DMS 273 (cell line): ENCODE measurements at regions not wholly inside any gene's neighbourhood (a gene's known extent, or its start where the extent isn't known, plus 50 kb on each side); places are given as distances from the start of the nearest gene placed in this dataset.

Experiments
- DNase-seq: peaks from one replicate; lab custom pipeline; 2025; ENCODE audit not compliant: unreplicated experiment; lab: John Stamatoyannopoulos, UW

DNA sequence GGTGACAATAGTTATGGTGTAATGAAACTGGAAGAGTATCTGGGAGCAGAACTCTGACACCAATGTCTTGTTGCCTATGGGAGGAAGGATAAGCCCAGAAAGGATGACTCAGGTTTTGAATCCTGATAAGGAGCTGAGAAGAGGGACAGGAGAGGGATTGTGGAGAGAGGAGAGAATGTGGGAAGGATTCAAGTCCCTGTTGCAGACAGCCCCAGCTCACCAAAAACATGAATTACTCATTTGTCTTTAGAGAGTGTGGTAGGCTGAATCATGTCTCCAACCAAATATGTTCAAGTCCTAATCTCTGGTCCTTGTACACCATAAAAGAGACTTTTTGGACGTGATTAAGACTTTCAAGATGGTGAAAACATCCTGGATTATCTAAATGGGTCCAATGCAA is 206.9 kb upstream of the PHYHIPL start:
- no peak for DNase-seq

DNA sequence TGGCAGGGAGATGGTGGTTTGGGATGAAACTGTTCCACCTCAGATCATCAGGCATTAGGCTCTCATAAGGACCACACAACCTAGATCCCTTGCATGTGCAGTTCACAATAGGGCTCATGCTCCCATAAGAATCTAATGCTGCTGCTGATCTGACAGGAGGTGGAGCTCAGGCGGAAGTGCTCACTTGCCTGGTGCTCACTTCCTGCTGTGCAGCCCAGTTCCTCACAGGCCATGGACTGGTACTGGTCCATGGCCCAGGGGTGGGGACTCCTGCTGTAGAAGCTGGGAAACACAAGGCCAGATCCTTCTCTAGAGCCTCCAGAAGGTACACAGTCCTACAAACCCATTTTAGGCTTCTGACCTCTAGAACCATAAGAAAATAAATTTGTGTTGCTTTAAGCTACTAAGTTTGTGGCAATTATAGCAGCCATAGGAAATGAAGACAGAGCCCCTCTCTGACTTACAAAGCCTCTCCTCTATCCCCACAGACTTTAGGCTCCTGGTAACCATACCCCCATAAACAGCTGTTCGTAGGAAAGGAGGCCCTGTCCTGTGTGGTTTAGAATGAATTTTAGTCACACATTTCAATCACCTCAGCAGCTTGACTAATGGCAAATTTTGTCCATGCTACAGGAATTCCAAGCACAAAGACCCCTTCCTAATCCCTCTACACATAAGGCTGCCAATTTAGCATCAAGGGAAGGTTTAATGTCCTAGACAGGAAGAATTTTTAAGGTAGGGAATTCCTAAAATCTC is 206.1 kb upstream of the PHYHIPL start:
- DNase-seq, result no peak

DNA sequence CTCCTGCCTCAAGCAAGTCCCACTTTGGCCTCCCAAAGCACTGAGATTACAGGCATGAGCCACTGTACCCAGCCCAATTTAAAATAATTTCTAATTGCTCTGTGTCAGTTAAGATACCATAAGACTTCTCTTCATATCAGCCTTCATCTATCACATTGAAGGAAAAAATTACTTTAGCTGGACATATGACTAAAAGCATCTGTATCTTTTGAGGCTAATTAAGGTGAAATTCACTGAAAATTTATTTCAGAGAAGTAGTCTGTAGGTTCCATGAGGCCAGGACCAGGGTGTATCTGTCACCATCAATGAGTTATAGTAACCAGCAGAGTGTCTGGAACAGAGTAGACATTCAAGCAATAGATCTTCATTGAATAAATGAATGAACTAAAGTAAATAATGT is 205.2 kb upstream of the PHYHIPL start:
- DNase-seq, result no peak

DNA sequence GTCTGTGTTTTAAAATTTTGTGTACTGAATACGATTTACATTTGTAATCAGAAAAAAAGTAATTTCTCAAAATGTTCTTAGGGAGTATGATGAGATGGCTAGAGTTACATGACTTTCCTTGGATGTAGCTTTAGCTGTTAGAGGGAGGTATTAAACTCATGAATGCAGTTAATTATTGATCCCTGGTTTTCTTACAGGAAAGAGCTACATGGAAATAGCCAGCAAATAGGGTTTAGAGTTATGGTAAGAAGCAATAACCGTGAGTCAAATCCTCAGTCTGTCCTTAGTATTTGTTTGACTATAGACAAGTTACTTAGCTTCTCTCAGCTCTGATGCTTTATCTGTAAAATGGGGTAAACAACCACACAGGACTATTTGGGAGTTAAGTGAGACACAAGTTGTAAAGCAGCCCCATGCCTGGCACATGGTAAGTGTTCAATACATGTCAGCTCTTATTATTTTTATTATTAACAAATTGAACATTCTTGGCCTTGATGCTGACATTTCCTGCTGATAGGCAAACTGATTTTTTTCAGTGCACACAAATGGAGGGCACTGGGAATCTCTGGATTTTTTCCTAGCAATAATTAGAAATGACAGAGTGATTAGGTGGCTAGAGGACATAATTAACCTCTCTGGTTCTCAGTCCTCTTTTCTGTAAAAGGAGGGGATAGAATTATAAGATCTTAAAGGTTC is 204.5 kb upstream of the PHYHIPL start:
- DNase-seq, result no peak

DNA sequence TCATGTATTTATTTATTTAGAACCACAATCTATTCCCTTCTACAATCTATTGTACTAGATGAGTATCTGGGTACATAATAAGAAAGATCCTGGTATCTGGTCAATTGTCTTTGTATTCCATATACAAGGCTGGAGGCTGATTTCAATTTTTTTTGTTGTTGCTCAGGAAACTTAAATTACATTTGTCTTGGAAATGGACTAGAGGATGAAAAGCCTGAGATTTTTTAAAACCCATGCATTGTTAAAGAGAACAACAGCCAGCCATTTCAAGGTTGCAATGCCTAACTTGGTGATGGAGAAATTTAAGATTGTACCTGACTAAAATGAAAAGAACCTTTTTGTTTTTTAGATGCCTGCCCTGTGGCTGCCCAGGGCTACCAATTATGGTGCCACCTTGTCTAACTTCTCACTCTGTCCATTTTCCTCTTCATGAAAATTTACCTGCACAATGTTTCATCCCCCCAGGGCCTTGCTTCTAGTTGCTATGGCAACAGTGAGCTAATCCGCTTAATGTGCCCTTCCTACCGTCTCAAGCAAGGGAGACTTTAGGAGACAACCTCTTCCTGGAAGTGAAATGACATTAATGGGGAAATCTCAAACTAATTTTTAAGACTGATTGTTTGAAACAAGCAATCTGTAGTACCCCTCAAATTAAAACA is 203.7 kb upstream of the PHYHIPL start:
- DNase-seq, result no peak

DNA sequence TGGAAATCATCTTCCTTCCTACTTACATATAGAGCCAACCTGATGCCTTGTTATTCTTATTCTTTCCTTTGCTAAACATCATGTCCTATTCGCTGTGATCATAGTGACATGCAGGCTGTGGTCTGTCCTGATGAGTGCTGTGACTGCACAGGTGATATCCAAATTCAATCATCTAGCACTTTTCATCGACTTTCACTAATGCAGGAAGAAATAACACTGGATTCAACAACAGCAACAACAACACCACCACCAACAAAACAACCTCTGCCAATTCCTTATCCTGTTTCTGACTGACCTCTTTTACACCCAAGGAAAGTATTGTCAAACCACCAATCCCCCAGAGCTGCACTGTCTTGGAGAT is 203.2 kb upstream of the PHYHIPL start:
- no peak for DNase-seq

DNA sequence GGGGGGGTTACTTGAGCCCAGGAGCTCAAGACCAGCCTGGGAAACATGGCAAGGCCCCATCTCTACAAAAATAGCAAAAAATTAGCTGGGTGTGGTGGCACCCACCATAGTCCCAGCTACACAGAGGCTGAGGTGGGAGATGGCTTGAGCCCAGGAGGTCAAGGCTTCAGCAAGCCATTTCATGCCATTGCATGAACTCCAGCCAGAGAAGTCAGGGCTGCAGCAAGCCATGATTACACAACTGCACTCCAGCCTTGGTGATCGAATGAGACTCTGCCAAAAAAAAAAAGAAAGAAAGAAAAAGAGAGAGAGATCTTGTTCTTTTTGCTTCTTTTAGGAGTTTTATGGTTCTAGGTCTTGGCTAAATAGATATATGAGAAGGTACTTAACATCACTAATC is 200.2 kb upstream of the PHYHIPL start:
- DNase-seq, result no peak

DNA sequence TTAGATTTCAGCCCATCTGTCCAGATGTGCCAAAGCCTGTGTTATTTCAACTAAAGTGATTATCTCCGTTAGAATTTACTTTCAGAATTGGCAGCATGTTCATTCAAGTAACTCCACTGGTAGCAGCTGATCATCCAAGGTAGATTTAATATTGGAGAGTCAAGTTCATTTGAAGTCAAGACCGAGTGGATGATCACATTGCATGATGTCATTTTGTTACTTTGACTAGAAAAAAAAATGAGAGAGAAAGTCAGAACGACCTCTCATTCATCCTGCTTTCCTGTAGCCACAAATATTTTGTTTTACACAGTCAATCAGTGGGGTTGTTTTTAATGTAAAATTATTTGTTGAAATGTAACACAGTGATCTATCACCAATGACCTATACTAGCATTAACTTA is 196.7 kb upstream of the PHYHIPL start:
- no peak for DNase-seq

DNA sequence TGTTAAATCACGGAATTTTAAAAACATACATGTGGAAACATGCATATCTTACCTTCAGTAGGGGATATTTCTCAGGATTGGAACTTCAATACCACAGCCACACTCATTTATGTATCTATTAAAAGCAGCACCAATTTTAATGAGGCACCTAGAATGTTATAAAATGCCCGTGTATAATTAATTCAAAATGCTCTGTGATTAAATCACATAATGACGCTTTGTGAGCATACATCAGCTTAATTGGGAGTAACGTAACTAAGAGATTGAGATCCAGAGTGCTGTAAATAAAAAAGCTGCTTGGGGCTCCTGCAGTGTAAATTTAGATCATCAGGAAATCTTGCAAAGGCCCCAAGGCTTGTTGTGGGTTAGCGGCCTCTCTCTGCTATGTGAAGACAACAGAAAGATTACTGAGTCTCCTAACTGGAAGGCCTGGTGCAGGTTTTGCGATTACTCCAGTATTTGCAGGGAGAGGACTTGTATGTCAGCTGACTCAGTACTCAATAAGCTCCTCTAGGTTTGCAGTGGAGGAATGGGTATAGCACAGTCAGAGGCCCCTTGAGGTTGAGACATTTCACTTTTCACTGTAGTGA is 195.5 kb upstream of the PHYHIPL start:
- DNase-seq, result no peak

DNA sequence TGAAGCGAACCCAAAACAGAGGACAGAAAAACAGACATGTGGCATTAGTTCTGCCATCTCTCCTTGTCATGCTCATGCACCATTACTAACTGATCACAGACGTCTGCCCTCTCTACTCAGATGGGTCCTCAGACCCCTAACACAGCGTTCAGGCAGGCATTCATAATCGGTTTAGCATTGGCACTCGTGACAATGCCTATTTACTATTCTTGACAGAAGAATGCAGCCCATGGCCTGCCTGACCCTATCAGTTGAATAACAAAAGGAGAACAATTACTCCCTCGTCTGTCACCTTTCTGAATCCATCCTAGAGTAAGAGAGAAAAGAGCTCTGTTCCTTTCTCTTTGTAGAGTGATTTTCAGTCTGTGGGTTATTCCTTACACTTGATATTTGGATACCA is 194.6 kb upstream of the PHYHIPL start:
- no peak for DNase-seq

DNA sequence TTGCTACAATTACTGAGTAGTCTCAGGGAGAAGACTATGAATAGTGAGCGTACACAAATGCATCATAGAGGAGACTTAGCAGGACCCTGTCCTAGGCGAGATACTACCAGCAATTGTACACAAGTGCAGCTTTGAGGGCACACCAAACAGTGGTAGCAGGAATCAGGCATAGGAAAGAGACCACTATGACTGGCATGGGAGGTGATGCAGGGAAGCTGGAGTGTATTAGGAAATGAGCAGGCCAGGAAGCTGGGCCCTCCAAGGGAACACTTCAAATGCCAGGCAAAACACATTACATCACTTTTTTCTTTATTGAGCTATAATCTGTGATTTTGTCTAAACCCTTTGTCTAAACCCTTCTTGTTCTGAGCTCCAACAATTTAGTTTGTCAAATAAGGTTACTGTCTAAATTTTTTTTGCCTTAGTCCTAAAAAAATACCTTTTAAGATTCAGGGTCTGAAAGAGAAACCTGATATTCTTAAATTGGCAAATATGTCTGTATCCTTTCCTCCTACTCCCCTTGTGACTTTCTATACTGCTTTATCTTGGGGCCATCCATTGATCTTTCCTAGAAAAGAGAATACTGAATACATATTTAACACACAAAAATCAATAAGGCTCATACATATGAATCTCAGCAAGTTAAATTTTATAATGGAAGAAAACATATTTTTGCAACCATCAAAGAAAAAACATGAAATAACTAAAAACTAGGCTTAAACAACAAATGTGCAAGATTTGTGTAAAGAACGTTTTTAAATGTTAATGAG is 193.8 kb upstream of the PHYHIPL start:
- no peak for DNase-seq

DNA sequence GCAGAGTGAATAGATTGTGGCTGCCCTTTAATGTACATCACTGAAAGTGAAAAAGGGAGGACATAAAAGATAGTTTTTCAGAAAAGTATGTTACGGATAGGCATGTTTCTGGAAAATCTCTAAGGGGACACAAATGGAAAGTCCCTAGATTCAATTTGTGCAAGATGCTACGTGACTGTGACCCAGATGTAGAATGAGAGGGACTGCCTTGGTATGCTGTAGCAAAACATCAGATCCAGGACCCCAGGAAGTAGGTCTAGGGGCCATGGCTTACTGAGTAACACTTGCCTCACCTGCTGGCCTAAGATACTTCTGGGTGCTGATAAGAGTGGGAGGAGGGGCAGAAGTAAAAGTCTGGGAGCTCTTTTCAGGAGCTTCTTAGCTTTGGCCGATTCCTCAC is 191.2 kb upstream of the PHYHIPL start:
- DNase-seq, result no peak

DNA sequence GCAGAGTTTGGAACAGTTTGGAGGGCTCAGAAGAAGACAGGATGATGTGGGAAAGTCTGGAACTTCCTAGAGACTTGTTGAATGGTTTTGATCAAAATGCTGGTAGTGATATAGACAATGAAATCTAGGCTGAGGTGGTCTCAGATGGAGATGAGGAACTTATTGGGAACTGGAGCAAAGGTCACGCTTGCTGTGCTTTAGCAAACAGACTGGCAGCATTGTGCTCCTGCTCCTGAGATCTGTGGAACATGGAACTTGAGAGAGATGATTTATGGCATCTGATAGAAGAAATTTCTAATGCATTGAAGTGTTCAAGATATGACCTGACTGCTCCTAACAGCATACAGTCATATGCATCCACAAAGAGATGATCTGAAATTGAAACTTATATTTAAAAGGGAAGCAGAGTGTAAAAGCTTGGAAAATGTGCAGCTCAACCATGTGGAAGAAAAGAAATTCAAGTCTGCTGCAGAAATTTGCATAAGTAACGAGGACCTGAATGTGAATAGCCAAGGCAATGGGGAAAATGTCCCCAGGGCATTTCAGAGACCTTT is 186.9 kb upstream of the PHYHIPL start:
- no peak for DNase-seq

DNA sequence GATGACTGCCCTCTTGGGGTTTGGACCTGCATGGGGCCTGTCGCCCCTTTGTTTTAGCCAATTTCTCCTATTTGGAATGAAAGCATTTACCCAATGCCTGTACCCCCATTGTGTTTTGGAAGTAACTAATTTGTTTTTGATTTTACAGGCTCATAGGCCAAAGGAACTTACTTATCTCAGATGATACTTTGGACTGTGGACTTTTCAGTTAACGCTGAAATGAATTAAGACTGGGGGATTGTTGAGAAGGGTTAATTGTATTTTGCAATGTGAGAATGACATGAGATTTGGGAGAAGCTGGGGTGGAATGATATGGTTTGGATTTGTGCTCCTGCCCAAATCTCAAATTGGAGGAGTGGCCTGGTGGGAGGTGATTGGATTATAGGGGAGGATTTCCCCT is 185.8 kb upstream of the PHYHIPL start:
- DNase-seq, result no peak

DNA sequence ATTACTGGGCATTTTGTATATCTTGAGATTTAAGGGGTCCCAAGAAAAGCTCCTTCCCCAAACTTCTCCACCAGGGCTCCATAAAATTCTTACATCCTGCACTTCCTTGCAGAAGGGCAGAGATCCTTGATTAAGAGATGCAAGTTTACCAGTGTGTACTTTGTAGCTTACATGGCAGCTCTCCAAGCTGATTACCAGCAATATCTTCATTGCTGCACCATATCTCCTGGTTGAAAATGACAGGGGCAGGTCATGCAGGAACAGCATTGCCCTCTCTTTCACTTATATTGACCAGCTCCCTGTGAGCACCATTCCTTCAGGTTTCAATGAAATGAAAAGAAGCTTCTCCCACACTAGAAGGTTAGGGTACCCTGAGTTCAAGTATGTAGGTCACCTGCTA is 184.6 kb upstream of the PHYHIPL start:
- no peak for DNase-seq

DNA sequence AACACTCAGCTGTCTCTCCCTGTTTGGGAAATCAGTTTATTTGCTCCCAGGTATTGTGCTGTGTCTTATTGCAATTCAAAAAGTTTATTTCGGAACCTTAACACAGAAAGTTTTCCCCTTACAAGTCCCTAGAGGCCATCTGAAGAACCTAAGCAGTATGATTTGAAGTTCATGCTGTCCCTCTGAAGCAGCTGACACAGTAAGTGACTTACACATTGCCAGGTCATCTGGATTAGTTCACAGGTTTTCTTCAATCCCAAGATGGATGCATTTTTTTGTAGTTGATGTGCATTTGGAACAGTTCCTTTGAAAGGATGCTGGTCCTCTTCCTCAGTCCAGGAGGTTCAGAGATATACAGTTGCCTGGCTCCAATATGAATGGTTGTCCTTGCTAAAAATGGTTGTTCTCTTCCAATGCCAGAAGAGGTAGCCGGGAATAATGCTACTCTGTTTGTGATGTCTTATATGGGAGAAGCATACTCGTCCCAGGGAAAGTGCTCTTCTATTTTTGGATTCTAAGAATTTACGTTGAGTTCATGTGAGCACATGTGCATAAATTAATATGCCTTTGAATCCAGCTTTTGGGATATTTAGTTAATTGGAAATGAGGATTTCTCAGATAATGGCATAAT is 183.5 kb upstream of the PHYHIPL start:
- no peak for DNase-seq

DNA sequence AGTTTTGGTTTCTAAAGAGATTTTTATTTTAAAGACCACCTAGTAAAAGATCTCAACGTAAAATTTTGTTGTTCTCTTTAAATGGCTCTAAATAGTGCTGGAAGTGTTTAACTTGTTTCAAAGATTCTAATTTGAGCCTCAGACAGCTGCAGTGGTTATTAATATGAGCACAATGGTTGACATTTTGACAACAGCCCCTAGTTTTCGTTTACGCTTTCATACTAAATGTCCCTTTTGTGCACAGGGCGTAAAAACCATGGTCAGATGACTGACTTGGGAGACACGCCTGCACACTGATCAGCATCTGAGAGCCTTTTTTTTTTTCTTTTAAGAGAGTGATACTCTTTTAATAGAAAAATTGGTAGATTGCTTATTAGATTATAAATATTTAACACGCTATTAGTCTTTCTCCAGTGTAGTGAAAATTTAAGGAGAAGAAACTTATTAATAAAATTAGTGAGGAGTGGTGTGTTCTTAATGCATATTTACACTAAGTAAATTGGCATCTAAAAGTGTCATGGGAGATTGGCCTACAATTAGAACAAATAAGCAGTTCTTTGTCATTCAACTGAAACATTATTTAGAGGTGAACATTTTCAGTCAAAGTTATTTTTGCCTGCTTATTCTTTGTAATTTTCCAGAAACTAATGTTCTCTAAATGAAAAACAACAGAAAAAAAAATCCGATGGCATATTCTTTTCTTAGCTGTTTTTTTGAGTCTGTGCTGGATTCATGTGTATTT is 182.8 kb upstream of the PHYHIPL start:
- DNase-seq, result no peak

DNA sequence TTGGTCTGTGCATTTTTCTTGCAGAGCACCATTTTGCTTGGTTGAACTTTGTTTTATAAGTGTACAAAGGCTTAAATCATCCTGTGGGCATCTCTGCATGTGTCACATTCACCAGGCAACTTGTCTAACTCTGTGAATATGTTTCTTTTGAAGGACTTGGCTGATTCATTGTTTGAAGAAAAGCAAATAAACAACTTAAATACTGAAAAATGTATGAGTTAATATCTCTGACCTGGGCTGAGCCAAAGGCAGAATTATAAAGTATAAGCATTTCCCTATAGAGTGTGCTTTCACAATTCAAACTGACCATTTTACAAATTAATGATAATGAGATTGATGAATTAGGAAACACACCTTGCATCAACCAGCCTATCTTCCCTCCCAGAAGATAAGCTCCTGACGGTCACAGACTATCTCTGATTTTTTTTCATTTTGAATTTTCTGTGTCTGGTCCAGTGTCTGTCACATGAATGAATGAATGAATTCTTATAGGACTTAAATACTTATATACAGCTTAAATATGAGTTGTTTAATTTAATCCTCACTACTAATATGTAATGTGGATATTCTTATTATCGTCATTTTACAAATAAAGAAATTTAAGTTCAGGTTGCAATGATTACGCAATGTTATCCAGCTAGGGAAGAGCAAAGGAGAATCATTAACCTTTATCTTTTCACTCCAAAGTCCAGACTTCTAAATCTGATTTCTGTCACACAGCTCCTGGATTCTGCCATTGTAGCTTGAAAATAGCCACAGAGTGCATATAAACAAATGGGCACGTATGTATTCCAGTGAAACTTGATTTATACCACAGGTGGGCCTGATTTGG is 182.0 kb upstream of the PHYHIPL start:
- no peak for DNase-seq

DNA sequence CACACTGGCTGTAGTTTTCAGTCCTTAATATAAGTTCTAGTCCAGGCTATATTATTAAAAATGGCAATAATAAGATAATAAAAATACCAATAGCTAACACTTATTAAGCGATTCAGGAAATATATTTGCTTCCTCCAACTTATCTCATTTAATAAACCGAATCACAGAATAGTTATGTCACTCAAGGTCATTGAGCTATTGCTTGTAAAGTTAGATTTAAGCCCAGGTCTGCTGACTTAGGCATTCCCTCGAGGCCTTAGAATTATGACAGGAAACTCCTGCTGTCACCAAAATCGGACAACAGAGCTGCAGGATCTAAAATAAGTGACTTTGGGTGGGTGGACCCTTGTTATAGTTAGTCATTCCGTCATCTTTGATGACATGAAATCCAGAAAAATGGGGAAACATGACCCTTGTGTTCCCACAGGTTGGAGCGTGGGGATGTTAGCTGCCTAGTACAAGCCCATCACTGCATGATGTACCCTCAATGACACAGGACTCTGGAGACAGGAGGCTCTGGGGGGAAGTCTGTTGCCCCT is 181.3 kb upstream of the PHYHIPL start:
- DNase-seq, result no peak
